ENCODE measurements at regions not wholly inside any gene's neighbourhood (a gene's known extent, or its start where the extent isn't known, plus 50 kb on each side); places are given as distances from the start of the nearest gene placed in this dataset.

- no peak for DNase-seq (ENCODE audit: low spot score)
Measured at GRCh38 chr3:76065964-76066363, 280.6 kb upstream of the ZNF717 start.

- no peak for DNase-seq (ENCODE audit: low spot score)
Measured at GRCh38 chr3:76078101-76078500, 292.8 kb upstream of the ZNF717 start.

- no peak for DNase-seq (ENCODE audit: low spot score)
Measured at GRCh38 chr3:76083992-76084391, 298.6 kb upstream of the ZNF717 start.

- no peak for DNase-seq (ENCODE audit: low spot score)
Measured at GRCh38 chr3:76096036-76096435, 310.7 kb upstream of the ZNF717 start.

DNA sequence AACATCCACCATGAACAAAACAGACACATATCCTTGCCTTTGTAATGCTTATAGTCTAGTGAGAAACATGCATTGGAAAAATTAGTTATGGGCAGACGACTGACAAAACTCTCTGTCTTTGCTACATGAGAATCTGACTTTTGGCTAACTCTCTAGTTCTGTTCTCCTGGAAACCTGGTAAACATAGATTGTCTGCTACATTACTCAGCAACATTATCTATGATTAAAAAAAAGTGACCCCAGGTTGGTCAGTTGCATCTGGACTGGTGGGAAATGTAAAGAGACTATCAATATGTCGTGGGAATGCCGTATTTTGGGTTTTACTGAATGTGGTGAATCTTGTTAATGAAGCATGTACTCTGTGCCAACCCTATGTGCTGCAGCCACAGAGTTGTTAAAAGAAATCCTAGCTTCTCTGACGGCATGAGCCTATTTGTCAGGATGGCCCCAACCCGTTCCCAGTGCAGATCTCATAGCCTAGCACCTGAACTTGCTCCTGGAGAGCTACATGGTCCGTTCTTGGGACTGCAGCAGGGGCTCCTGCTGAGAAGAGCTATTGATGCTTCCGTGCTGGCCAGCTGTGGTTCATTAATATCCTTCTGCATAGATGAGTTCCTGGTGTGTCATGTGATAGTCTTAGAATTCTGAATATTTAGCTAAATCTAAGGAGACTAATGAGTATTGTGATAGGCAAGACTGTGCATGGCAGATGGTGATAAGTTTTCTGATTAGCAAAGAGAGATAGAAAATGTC lies 311.7 kb upstream of the ZNF717 start:
- no peak for DNase-seq (ENCODE audit: low spot score)

DNA sequence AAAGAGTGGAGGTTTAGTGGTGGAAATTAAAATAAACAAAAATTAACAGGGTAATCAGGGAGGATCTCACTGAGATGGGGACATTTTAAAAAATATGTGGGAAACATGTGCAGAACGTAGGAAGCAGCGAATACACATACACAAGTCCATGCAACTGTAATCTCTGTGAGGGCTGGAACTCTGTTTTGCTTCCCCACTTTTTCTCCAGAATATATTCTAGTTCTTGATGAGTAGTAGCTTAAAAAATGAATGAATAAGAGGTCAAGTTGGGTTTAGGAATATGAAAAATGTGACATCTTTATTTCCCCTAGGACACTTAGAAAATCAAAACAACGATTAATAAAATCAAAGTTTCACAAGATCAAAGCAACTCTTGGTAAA lies 312.2 kb upstream of the ZNF717 start:
- DNase-seq (ENCODE audit: low spot score): no peak

- DNase-seq (ENCODE audit: low spot score): no peak
Measured at GRCh38 chr3:76099956-76100355, 314.6 kb upstream of the ZNF717 start.

DNA sequence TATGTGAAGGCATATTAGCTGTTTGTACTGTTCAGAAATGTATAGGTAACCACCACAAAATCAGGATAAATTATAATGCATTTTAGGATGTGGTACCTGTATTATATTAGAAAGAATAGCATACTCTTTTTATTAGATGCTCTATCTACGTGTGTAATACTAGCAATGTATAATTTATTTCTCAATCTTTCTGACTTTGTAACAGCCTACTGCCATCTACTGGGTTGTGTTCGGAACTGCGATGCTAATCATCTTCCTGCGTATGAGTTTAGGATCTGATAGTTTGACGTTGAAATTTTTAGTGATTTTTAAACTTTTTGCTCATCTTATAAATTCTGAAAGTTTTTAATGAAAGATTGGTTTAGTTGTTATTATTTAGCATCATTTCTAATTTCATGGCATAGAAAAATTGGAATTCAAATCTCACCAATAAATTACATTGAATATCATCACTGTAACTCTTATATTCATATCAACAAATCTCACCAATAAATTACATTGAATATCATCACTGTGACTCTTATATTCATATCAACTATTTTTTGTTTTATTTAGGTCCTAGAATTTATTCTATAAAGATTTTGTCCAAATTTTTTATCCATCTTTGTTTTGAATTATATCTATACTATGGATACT lies 322.7 kb upstream of the ZNF717 start:
- no peak for DNase-seq (ENCODE audit: low spot score)

DNA sequence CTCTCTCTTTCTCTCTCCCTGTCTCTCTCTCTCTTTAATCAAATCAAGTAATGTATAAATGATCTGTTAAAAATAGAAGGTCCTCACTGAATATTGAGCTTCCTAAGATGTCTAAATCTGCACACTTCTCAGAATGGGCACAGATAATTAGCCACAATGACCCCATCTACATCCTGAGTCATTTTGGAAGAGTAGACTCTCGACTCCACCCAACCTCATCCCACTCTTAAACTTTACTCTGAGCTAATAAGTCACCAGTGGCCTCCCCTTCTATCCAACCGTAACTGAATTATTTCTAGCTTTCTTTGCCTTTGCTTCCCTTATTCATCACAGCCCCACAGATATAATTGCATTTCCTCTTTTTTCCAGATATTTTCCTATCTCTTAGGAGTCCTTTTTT lies 326.5 kb upstream of the ZNF717 start:
- DNase-seq (ENCODE audit: low spot score): no peak

DNA sequence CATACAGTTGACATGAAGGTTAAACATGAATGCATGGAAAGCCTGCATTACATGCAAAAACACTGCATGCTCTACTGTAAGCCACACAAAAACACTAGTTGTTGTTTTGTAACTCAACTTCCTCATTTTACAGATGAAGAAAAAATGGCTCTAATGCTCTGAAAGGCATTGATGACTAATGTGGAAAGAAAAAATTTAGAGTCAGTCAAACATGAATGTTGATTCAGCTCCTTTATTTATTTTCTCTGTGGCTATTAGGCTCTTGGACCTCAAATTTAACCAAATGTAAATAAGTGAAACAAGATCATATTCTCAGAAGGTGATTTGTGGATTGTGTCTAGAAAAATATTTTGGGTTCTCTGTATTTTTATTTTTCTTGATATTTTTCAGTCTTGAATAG lies 336.7 kb upstream of the ZNF717 start:
- DNase-seq (ENCODE audit: low spot score): no peak

- DNase-seq (ENCODE audit: low spot score): no peak
Measured at GRCh38 chr3:76129441-76129840, 344.1 kb upstream of the ZNF717 start.

DNA sequence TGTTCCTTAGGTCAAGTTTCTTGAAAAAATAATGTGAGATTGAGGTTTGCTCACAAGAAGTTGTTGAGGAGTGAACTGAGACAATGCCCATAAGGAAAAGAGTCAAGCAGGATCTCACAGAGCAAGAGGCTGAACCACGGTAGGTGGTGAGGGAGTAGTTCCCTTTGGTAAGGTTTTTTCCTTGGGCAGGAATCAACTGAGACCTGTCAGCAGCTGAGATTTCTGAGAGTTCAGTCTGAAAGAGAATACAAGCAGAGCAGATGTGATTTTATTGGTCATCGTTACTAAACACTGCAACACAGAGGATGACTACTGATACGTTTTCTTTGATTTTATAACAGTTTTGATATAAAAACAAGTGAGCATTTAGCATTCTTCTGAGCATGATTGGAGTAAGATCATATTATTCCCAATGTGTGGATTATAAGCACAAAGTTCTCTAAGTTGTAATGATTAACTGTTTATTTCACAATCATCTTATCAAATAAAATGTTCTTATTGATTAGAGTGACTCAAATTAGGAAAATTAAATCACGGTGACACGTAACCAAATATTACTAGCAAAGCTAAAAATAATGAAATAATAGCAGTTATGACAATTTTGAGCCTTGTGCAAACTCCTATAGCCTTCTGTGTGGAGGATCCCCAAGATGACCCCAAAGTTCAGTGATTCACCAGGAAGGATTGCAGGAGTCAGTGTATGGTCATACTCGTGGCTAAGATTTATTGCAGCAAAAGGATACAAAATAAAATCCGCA lies 346.2 kb upstream of the ZNF717 start:
- no peak for DNase-seq (ENCODE audit: low spot score)

GRCh38 chr3:76132154-76132470 lies 346.8 kb upstream of the ZNF717 start:
- no peak for DNase-seq (ENCODE audit: low spot score)

DNA sequence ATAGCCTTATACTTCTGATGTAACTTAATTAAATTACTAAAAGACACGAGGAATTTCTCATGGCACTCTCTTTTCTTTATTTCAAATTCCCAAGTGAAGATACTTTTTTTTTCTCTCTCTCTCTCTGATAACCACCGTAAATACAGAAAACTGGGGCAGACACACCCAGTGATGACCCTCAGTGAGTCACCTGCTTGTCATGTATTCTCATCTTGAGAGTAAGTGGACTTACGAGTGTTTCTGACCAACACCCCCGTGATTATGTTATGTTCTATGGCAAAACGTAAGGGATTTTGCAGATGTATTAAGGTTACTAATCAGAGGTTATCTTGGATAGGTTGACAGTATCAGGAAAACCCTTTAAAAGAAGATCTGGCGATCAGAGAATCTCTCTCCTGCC lies 348.8 kb upstream of the ZNF717 start:
- DNase-seq (ENCODE audit: low spot score): no peak

GRCh38 chr3:76138921-76139320 lies 353.6 kb upstream of the ZNF717 start:
- DNase-seq (ENCODE audit: low spot score): no peak

- DNase-seq (ENCODE audit: low spot score): no peak
Measured at GRCh38 chr3:76147846-76148245, 362.5 kb upstream of the ZNF717 start.

- no peak for DNase-seq (ENCODE audit: low spot score)
Measured at GRCh38 chr3:76152028-76152427, 366.7 kb upstream of the ZNF717 start.

DNA sequence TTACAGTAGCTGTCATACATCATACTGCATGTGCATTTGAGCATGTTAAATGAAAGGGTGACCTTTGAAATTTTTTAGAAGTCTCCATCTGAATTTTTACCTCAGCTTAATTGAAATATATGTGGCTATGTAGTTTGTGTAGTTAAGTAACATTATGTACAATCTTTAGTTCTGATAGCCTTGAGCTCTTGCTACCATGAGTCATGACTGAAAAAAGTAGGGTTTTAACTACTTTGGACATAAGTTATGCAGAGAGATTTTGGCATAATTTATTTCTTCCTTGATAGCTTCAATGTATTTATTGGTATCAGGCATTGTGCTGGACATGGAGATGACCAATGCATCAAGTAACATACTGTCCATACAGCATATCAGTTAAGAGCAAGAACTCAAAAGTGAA lies 376.5 kb upstream of the ZNF717 start:
- DNase-seq (ENCODE audit: low spot score): no peak

GRCh38 chr3:76171647-76172046 lies 386.3 kb upstream of the ZNF717 start:
- DNase-seq (ENCODE audit: low spot score): no peak

DNA sequence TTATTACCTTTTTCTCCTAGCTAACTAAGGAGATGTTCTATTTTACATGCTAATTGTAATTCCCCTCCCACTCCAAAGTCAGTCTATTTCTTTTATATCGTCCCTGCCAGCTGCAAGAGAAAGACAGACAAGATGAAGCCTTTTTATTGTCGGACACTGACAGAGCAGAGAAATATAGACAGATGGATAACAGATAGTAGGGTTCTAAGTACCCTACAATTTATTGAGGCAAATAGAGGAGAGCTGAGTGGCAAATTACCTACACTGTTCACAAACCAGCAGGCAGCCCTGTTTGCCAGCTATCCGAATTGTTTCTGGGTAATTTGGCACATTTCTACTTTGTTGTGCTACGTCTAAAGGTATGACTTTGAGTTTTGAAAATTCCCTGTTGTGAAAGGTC lies 392.3 kb upstream of the ZNF717 start:
- DNase-seq (ENCODE audit: low spot score): no peak

DNA sequence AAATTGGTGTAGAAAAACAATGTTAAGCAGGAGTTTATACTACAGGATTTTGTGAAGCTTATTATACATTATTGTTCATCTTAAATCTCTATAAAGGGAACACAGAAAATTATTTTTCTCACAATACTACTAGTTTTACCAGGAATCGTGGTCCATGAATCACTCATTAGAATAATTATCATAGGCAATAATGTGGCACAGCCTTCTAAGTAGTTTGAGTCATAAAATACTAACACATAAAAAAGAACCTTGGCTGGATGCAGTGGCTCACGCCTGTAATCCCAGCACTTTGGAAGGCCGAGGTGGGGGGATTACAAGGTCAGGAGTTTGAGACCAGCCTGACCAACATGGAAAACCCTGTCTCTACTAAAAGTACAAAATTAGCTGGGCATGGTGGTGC lies 393.1 kb upstream of the ZNF717 start:
- no peak for DNase-seq (ENCODE audit: low spot score)

DNA sequence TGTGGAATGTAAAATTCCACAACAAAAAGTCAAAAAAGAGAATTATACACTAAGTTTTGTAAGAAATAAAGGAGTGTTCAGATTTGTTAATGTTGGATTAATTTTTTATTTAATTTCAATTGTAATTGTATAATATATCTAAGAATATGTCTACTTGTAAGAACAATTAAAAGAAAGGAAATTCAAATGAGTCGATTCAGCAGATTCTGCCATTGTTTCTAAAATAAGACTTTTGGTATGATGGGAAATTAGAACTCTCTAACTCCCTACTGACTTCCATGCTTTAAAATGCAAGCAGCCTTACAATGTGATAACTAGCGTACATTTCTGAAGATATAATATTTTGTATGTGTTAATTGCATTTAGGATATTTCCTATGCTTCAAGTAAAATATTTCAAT lies 395.9 kb upstream of the ZNF717 start:
- no peak for DNase-seq (ENCODE audit: low spot score)

GRCh38 chr3:76198086-76198485 lies 412.7 kb upstream of the ZNF717 start:
- no peak for DNase-seq (ENCODE audit: low spot score)

- no peak for DNase-seq (ENCODE audit: low spot score)
Measured at GRCh38 chr3:76199382-76199781, 414.0 kb upstream of the ZNF717 start.

Data from HuH-7.5 (cell line).